Inflammatory macrophage (primary cell): ENCODE measurements at regions not wholly inside any gene's neighbourhood (a gene's known extent, or its start where the extent isn't known, plus 50 kb on each side); places are given as distances from the start of the nearest gene placed in this dataset.
"Not testable (repeated sequence)": the region's sequence is repeated elsewhere in the genome, so short reads cannot be mapped to it uniquely, and the experiment has no call there.

Experiments
- DNase-seq, 2 donors: peaks; one replicate each; pipeline ENCODE4 v3.0.0-alpha.2; 2020 to 2022

- DNase-seq: no peak
Measured at GRCh38 chr12:65740506-65740872, 83.8 kb upstream of the HMGA2 start.

- DNase-seq: peak; percentile 41 to 44
Measured at GRCh38 chr12:65740873-65741600, 83.2 kb upstream of the HMGA2 start.

DNA sequence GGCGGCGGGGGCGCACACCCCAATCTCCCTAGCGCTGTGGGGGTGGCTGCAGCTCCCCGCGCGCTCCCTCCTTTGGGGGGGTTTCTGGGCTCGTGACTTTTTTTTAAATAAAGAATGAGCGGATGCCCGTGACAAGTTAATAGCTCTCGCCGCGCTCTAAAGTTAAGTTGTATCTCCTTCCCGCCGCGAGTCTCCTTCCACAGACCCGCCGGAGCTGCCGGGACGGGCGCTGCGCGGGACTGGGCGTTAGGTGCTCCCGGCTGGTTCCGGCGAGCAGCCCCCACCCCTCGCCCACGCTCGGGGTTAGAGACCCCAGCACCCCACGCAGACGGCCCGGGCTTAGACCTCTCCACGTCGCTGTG is 82.6 kb upstream of the HMGA2 start:
- DNase-seq: no peak

- DNase-seq: peak in 1 of 2 donors; percentile 19
Measured at GRCh38 chr12:65742018-65743010, 82.0 kb upstream of the HMGA2 start.

DNA sequence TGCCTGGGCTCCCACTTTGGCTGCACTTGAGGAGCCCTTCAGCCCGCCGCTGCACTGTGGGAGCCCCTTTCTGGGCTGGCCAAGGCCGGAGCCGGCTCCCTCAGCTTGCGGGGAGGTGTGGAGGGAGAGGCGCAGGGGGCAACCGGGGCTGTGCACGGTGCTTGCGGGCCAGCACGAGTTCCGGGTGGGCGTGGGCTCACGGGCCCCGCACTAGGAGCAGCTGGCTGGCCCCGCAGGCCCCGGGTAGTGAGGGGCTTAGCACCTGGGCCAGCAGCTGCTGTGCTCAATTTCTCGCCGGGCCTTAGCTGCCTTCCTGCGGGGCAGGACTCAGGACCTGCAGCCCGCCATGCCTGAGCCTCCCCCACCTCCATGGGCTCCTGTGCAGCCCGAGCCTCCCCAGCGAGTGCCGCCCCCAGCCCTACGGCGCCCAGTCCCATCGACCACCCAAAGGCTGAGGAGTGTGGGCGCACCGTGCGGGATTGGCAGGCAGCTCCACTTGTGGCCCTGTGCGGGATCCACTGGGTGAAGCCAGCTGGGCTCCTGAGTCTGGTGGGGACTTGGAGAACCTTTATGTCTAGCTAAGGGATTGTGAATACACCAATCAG is 79.9 kb upstream of the HMGA2 start:
- not testable (repeated sequence) for DNase-seq

DNA sequence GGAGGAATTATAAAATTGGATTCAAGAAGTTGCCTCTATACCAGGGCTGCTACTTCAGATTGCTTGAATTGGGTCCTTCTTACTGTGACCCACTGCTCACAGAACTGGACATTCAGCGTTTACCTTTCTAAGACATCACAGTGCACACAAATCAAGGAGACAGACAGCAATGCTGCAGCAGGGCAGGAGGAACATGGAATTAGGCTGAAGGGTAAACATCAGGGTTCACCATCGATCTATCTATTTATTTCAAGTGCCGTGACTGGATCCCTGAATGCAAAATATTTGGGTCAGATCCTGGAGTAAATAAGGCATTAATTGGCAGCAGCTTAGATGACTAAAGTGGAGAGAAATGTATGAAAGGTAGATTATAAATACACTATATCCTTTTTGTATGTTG is 76.9 kb upstream of the HMGA2 start:
- DNase-seq: no peak

DNA sequence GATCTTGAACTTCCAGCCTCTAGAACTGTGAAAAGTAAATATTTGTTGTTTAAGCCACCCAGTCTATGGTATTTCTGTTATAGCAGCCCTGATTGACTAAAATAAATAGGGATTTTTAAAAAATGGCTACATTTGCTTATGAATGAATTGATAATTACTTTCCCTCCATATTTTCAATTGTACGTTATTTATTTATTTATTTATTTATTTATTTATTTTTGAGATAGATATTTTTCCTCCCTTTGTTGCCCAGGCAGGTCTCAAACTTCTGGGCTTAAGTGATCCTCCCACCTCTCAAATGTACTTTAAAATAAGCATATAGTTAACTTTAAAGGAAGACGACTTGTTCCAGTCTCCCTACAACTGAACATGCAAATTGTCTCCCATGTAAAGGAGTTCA is 76.0 kb upstream of the HMGA2 start:
- no peak for DNase-seq

GRCh38 chr12:65754290-65754689 is 70.0 kb upstream of the HMGA2 start:
- DNase-seq: no peak

DNA sequence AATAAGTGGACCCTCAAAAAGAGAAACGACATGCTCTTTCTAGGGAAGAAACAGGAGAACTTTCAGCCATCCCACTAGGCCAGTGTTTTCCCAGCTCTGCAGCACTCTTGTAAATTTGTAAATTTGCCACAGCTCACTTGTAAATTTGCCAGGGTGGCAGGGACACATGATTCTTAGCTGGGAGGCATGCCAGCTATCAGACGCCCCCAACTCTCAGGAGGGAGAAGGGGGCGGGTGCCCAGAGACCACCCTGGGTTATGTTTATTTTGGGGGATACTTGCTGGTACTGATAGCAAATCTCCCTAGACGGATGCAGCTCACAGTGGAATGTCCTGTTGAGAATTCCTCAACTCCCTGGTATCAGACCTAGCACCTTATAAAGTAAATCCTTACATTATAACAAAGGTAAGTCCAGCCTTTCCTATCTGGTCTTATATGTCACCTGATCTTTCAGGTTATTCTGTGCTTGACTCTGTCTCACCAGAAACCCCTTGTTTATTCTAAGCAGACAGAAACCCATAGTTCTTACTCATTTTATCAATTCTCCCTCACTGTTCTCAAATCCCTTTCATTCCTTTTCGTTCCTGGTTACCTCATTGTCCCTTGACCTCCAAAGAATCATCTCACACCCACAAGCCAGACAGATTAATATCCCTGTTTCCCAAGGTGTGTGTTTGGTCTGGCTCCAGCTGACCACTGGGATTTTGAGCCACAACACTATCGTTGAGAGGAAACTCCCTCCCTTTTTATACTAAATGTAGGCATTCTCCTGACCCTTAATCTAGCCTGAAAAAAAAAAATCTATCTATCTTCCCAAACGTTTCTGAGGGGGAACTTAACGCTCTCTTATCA is 69.3 kb upstream of the HMGA2 start:
- no peak for DNase-seq

GRCh38 chr12:65755596-65755978 is 68.7 kb upstream of the HMGA2 start:
- no peak for DNase-seq

DNA sequence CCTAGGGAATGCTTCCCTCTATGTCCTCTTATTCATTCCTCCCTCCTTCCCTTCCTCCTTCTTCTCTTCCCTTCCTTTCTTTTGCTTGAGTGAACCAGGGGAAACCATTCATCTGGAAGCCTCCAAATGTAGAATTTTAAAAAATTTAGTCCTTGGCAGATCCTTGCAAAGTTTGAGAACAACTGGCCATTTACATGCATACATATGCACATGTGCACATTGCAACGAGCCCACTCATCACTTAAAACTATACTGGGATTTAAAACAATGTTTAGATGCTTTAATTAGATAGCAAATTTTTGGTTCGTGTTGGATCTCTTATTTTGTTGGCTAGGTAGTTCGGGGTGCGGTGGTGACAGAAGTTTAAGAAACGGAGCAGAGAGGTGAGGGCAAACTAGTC is 68.0 kb upstream of the HMGA2 start:
- no peak for DNase-seq

DNA sequence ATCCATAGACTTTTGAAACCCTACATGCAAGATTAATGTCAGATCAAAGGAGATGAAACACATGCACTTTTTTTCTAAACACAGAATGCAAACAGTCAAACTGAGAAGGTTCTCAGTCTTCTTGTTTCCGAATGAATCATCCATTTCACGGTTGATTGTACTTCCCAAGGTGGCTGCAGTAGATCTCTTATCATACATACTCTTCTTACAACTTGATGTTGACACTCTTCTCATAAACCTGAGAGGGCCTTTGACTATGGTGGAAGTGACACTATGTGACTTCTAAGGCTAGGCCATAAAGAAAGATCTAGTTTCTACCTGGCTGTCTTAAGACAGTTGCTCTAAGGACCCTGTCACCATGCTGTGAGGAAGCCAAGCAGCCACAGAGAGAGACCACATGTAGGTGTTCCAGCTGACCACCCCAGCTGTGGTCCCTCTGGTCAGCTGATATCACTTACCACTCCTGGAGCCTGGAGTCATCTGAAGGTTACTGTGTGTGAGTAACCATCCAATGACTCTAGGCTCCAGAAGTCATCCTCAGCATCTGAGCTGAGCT is 67.2 kb upstream of the HMGA2 start:
- DNase-seq: no peak

- DNase-seq: no peak
Measured at GRCh38 chr12:65758401-65758800, 65.9 kb upstream of the HMGA2 start.

DNA sequence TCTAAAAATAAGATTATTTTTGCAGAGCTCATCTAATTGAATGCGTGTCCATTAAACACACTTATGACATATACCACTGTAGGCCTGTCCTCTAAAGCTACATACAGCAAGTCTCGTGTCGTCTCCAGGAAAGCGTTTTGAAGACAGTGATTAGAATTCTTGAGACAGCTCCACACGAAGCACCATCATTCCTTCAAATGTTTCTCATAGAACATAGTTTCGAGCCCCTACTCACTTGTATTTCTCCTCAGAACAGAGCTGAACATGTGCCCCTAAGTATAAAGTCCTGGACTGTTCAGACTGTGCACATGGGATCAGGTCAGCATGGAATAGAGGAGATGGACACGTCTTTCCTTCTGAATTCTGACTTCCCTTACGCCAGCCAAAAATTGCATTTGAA is 64.5 kb upstream of the HMGA2 start:
- no peak for DNase-seq

DNA sequence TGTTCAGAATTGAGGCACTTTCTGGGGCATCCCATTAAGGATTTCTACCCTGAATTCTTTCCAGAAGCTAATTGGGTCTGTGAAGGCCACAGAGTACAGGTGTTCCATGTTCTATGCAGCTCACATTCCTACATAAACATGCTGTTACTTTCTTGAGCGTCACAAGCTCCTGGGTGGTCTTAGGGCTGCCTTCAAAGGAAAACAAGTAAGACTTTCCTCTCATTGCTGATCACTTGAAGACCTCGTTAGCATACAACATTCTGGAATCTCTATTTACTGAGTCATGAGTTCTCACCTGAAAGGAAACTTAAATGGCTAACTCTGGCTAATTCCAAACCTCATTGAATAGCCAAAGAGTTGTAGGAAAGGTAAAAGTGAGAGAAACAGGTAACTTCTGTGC is 63.0 kb upstream of the HMGA2 start:
- no peak for DNase-seq

DNA sequence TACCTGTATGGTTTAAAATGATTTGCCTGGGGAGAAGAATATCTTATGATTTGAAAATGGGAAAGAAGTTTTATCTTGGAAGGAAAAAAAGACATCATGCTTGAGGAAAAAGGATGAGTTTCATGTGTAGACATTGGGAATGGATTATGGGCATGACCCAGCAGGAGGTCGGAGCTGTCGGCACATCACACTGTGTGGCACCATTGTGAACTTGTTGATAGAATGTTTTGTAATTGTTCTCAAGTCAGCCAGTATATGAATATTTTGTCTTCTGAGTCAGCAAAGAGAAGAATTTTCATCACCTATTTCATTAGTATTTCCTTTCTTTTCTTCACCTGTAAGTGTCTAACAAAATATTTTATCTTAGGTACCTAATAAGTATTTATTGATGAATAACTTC is 60.0 kb upstream of the HMGA2 start:
- no peak for DNase-seq

GRCh38 chr12:65765436-65765813 is 58.9 kb upstream of the HMGA2 start:
- no peak for DNase-seq

GRCh38 chr12:65769880-65770279 is 54.4 kb upstream of the HMGA2 start:
- DNase-seq: no peak
